Tibial nerve (tissue), 4 donors: ENCODE measurements at regions not wholly inside any gene's neighbourhood (a gene's known extent, or its start where the extent isn't known, plus 50 kb on each side); places are given as distances from the start of the nearest gene placed in this dataset.

Experiments used
- DNase-seq, 2 donors: peaks; one replicate each; pipeline ENCODE4 v3.0.0-alpha.2; 2019; ENCODE audit warnings: low spot score in 2 of 2
- H3K27ac ChIP-seq, 4 donors: fragments of 200-600 bp; sonication (generic) in 3 of 4; one replicate each; pipeline ENCODE4 v1.5.1; 2017 to 2019; ENCODE audit warnings: mild to moderate bottlenecking in 1 of 4
- H3K27me3 ChIP-seq, 2 donors: fragments of 200-600 bp; sonication (generic) in 1 of 2; one replicate each; pipeline versions ENCODE4 v1.5.1 to v1.6.0; 2017 to 2019
- H3K36me3 ChIP-seq, 3 donors: fragments of 200-600 bp; sonication (generic); one replicate each; pipeline ENCODE4 v1.5.1; 2018 to 2019
- H3K4me1 ChIP-seq, 4 donors: fragments of 200-600 bp; sonication (generic) in 3 of 4; one replicate each; pipeline ENCODE4 v1.5.1; 2017 to 2019
- H3K4me3 ChIP-seq, 4 donors: fragments of 200-600 bp; sonication (generic) in 3 of 4; one replicate each; pipeline ENCODE4 v1.5.1; 2017 to 2019; ENCODE audit warnings: mild to moderate bottlenecking in 1 of 4, moderate library complexity in 1 of 4
- H3K9me3 ChIP-seq, 4 donors: fragments of 200-600 bp; sonication (generic) in 3 of 4; one replicate each; pipeline ENCODE4 v1.5.1; 2017 to 2019
- EP300 ChIP-seq, 2 donors: sonication (generic); formaldehyde crosslinking; IDR thresholded peaks; one replicate each; pipeline ENCODE4 v1.6.1; 2017; ENCODE audit warnings: antibody characterized with exemption in 2 of 2, mild to moderate bottlenecking in 1 of 2
- POLR2A ChIP-seq, 2 donors: fragments of 450-650 bp; IDR thresholded peaks; one replicate each; pipeline ENCODE4 v1.6.1; 2017; ENCODE audit warnings: antibody characterized with exemption in 2 of 2, mild to moderate bottlenecking in 2 of 2, moderate library complexity in 2 of 2
- WGBS, 2 donors: methylation state at CpG; one replicate each; pipeline ENCODE4 v1.1.5; 2018; 5-methylcytosine and 5-hydroxymethylcytosine counted together
- TF ChIP-seq, protein P1 (sequence below), 5 experiments: fragments of 200-600 bp in 3 of 5; fragments of 450-650 bp in 2 of 5; sonication (generic) in 3 of 5; IDR thresholded peaks; one replicate each; pipeline ENCODE4 v1.5.1; 2016 to 2019; ENCODE audit warnings: antibody characterized with exemption in 5 of 5, mild to moderate bottlenecking in 3 of 5, moderate library complexity in 2 of 5

DNA sequence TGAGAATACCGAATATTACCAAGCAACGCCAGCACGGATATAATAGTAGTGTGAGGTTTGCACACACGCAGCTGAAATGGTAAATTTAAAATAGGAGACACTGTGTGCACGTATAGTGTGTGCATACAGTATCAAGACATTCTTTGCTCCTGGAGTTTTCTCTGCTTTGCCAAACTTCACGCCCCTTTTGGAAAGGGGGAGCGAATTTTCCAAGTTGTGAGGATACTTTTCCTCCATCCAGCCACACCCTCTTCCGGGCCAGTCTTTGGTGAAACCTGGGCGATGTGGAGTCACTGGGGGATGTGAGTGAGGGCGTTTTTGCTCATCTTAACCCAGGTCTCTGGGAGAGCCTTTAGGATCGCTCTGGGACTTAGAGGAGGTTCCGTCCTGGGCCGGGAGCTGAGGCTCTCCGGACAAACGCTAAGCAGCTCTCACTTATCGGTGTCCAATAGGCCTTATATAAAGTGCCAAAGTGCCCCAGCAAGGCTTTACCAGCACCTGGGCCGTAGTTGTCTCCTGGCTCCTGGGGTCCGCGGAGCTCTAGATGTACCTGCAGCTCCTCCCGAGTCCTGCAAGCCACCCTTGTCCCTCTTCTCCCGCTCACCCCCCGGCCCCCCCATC, 160.0 kb upstream of the MKI67 start:
- H3K4me1 ChIP-seq: peaks cover 0 to 6% (median 0%) of the 10 kb centered on the region in 4 donors
- peaks cover 0 to 15% (median 0%) of the 10 kb centered on the region in 4 donors for H3K9me3 ChIP-seq
- no peaks in the 10 kb centered on the region for H3K36me3 ChIP-seq
- H3K27ac ChIP-seq: no peak overlapping the region
- H3K27me3 ChIP-seq: peaks cover 0 to 52% of the 10 kb centered on the region in 2 donors
- H3K4me3 ChIP-seq: no peak overlapping the region
- no peak for DNase-seq
- TF ChIP-seq EP300 (IDR thresholded peaks at IDR 0.05): no peak
- TF ChIP-seq, protein P1, sequence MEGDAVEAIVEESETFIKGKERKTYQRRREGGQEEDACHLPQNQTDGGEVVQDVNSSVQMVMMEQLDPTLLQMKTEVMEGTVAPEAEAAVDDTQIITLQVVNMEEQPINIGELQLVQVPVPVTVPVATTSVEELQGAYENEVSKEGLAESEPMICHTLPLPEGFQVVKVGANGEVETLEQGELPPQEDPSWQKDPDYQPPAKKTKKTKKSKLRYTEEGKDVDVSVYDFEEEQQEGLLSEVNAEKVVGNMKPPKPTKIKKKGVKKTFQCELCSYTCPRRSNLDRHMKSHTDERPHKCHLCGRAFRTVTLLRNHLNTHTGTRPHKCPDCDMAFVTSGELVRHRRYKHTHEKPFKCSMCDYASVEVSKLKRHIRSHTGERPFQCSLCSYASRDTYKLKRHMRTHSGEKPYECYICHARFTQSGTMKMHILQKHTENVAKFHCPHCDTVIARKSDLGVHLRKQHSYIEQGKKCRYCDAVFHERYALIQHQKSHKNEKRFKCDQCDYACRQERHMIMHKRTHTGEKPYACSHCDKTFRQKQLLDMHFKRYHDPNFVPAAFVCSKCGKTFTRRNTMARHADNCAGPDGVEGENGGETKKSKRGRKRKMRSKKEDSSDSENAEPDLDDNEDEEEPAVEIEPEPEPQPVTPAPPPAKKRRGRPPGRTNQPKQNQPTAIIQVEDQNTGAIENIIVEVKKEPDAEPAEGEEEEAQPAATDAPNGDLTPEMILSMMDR (IDR thresholded peaks at IDR 0.05): no peak
- TF ChIP-seq POLR2A (IDR thresholded peaks at IDR 0.05): no peak
- WGBS, 2 donors: 45 to 51% methylated on average over 16 to 22 of the region's 22 CpGs

DNA sequence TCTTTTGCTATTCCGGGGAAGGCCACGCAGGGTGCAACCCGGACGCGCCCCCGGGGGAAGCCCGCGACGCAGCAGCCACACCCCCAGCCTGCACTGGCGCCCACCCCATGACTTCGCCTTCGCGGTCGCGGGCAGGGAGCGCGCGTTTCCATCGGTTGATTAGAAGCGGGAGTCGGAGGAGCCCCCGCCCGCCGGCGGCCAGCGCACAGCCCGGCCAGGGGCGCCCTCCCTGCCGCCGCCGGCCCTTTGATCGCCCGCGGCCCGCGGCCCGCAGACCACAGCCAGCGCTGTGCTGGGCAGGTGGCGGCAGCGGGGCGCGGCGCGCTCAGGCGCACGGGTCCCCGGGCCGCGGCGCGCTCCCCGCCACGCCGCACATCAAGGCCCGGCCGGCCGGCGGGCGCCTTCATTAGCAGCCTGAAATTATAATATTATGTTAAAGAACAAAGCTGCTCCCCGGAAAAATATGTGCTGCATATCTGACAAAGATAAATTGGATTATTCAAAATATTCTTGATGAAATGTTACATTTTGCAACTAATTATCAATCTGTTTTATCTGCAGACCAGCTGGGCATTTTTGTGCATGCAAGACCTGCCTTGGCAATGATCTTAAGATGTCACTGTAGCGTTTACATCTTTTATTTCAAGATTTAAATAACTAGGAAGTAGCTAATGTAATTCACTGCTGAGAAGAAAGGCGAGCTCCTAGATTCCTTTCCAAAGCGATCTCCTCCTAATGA, 160.7 kb upstream of the MKI67 start:
- peaks cover 0 to 22% (median 0%) of the 10 kb centered on the region in 4 donors for H3K9me3 ChIP-seq
- H3K27ac ChIP-seq: no peak overlapping the region
- H3K4me1 ChIP-seq: peaks cover 0 to 6% (median 0%) of the 10 kb centered on the region in 4 donors
- no peak for DNase-seq
- TF ChIP-seq EP300 (IDR thresholded peaks at IDR 0.05) (no peak), POLR2A (IDR thresholded peaks at IDR 0.05) (no peak)
- TF ChIP-seq, protein P1 (IDR thresholded peaks at IDR 0.05): no peak
- peaks cover 0 to 52% of the 10 kb centered on the region in 2 donors for H3K27me3 ChIP-seq
- no peak overlapping the region for H3K4me3 ChIP-seq
- no peaks in the 10 kb centered on the region for H3K36me3 ChIP-seq
- 7 to 8% methylated on average over 39 to 52 of the region's 63 CpGs for WGBS, 2 donors

DNA sequence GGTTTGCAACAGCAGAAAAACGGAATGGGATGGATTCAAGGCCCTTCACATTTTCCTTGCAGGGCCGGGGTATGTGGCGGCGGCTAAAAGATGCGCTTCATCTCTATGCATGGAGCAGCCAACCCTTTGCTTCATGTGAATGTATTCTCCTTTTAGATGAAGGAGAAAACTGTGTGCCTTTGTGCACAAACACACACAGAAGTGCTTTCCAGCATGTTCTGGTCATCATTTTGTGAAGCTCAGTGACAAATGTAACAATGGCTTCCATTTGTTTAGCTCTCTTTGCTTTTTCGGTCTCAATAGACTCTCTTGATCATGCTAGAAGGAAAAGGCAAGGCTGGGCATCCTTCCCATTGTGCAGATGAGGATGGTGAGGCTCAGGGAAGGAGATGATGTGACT, 161.7 kb upstream of the MKI67 start:
- H3K9me3 ChIP-seq: peaks cover 0 to 25% (median 0%) of the 10 kb centered on the region in 4 donors
- peaks cover 0 to 6% (median 0%) of the 10 kb centered on the region in 4 donors for H3K4me1 ChIP-seq
- no peak overlapping the region for H3K27ac ChIP-seq
- H3K36me3 ChIP-seq: no peaks in the 10 kb centered on the region
- WGBS, 2 donors: 68 to 69% methylated on average over 6 of the region's 6 CpGs
- no peak overlapping the region for H3K4me3 ChIP-seq
- DNase-seq: no peak
- H3K27me3 ChIP-seq: peaks cover 0 to 52% of the 10 kb centered on the region in 2 donors
- no peak for TF ChIP-seq EP300 (IDR thresholded peaks at IDR 0.05)
- TF ChIP-seq POLR2A (IDR thresholded peaks at IDR 0.05): no peak
- TF ChIP-seq, protein P1 (IDR thresholded peaks at IDR 0.05): no peak

DNA sequence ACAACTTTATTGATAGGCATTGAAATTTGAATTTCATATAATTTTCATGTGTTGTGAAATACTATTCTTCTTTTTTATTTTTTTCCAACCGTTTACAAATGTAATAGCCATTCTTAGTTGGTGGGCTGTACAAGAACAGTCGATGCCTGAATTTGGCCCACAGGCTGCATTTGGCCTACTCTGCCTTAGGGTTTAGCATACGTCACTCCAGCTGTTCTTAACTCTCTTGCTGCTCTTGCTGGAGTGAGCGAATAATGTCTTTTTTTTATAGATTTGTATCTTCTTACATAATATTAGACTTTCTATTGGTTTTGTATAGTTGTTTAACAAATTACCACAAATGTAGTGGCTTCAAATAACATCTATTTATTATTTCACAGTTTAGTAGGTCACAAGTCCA, 163.4 kb upstream of the MKI67 start:
- Histone ChIP-seq H3K27me3 (peaks cover 0 to 52% of the 10 kb centered on the region in 2 donors), H3K27ac (no peak overlapping the region), H3K36me3 (no peaks in the 10 kb centered on the region), H3K4me1 (peaks cover 0 to 6% (median 0%) of the 10 kb centered on the region in 4 donors), H3K9me3 (peaks cover 0 to 25% (median 0%) of the 10 kb centered on the region in 4 donors), H3K4me3 (no peak overlapping the region)
- DNase-seq: no peak
- 90 to 92% methylated on average over 4 of the region's 4 CpGs for WGBS, 2 donors
- TF ChIP-seq, protein P1 (IDR thresholded peaks at IDR 0.05): no peak
- TF ChIP-seq POLR2A (IDR thresholded peaks at IDR 0.05): no peak
- no peak for TF ChIP-seq EP300 (IDR thresholded peaks at IDR 0.05)

DNA sequence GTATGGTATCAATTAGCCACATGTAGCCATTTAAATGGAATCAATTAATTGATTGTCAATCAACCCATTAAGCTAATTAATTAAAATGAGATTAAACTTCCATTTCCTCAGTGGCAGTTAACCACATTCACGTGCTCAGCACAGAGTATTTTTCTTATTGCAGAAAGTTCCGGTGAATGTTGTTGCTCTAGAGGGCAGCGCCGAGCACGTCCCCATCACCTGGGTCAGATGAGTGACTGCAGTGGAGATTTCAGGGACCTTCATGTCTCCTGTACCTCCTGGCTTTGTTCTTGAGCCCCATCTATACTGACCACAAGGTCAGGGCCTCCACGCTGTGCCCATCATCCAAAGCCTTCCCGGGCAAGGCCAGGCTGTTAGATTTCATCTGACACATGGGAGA, 168.8 kb upstream of the MKI67 start:
- peaks cover 0 to 7% of the 10 kb centered on the region in 2 donors for H3K27me3 ChIP-seq
- H3K9me3 ChIP-seq: peaks cover 0 to 23% (median 0%) of the 10 kb centered on the region in 4 donors
- H3K27ac ChIP-seq: no peak overlapping the region
- WGBS, 2 donors: 86 to 87% methylated on average over 7 of the region's 7 CpGs
- no peak for DNase-seq
- no peak overlapping the region for H3K4me3 ChIP-seq
- TF ChIP-seq EP300 (IDR thresholded peaks at IDR 0.05) (no peak), POLR2A (IDR thresholded peaks at IDR 0.05) (no peak)
- TF ChIP-seq, protein P1 (IDR thresholded peaks at IDR 0.05): no peak
- H3K4me1 ChIP-seq: peaks cover 0 to 13% (median 0%) of the 10 kb centered on the region in 4 donors
- H3K36me3 ChIP-seq: no peaks in the 10 kb centered on the region
